ENCODE measurements at regions not wholly inside any gene's neighbourhood (a gene's known extent, or its start where the extent isn't known, plus 50 kb on each side); places are given as distances from the start of the nearest gene placed in this dataset.

GRCh38 chr1:222021129-222021528, 279.2 kb upstream of the DUSP10 start:
- no peak for DNase-seq
- peaks cover 4% of the 10 kb centered on the region for H3K9me3 Mint-ChIP-seq
- H3K4me1 Mint-ChIP-seq, result no peaks in the 10 kb centered on the region
- no peak overlapping the region for H3K4me3 Mint-ChIP-seq
- intact Hi-C loops (cut with micrococcal nuclease), result no loop called here
- no peaks in the 10 kb centered on the region for H3K36me3 Mint-ChIP-seq (ENCODE audit: low read depth)
- H3K27ac Mint-ChIP-seq, result no peak overlapping the region
- peaks cover 12% of the 10 kb centered on the region for H3K27me3 Mint-ChIP-seq

- Mint-ChIP-seq H3K4me1 (no peaks in the 10 kb centered on the region), H3K27ac (no peak overlapping the region)
Measured at GRCh38 chr1:222020553-222020952, 278.7 kb upstream of the DUSP10 start.

GRCh38 chr1:222019029-222019428, 277.1 kb upstream of the DUSP10 start:
- Mint-ChIP-seq H3K36me3 (ENCODE audit: low read depth) (no peaks in the 10 kb centered on the region), H3K4me3 (no peak overlapping the region), H3K27ac (no peak overlapping the region), H3K4me1 (no peaks in the 10 kb centered on the region), H3K27me3 (peaks cover 8% of the 10 kb centered on the region), H3K9me3 (peaks cover 4% of the 10 kb centered on the region)
- DNase-seq, result no peak
- intact Hi-C loops (cut with micrococcal nuclease), result loop anchor here (10.0 kb wide), 1 partner anchor 474 kb away; no protein-coding TSS in a partner anchor

More at GRCh38 chr1:222020553-222020952, 278.7 kb upstream of the DUSP10 start:
- Mint-ChIP-seq H3K9me3 (peaks cover 4% of the 10 kb centered on the region), H3K4me3 (no peak overlapping the region), H3K27me3 (peaks cover 11% of the 10 kb centered on the region), H3K36me3 (ENCODE audit: low read depth) (no peaks in the 10 kb centered on the region)
- DNase-seq, result no peak
- intact Hi-C loops (cut with micrococcal nuclease), result no loop called here

GRCh38 chr1:222018041-222018440, 276.2 kb upstream of the DUSP10 start:
- intact Hi-C loops (cut with micrococcal nuclease), result loop anchor here (10.0 kb wide), 1 partner anchor 473 kb away; no protein-coding TSS in a partner anchor
- no peaks in the 10 kb centered on the region for H3K4me1 Mint-ChIP-seq
- H3K27me3 Mint-ChIP-seq, result peaks cover 14% of the 10 kb centered on the region
- no peak overlapping the region for H3K27ac Mint-ChIP-seq
- no peak for DNase-seq
- H3K4me3 Mint-ChIP-seq, result no peak overlapping the region
- H3K36me3 Mint-ChIP-seq (ENCODE audit: low read depth), result no peaks in the 10 kb centered on the region
- H3K9me3 Mint-ChIP-seq, result peaks cover 4% of the 10 kb centered on the region

- no peaks in the 10 kb centered on the region for H3K4me1 Mint-ChIP-seq
- intact Hi-C loops (cut with micrococcal nuclease), result loop anchor here (10.0 kb wide), 1 partner anchor 471 kb away; no protein-coding TSS in a partner anchor
- peaks cover 12% of the 10 kb centered on the region for H3K27me3 Mint-ChIP-seq
- no peak overlapping the region for H3K4me3 Mint-ChIP-seq
- H3K9me3 Mint-ChIP-seq, result no peaks in the 10 kb centered on the region
- DNase-seq, result no peak
- no peaks in the 10 kb centered on the region for H3K36me3 Mint-ChIP-seq (ENCODE audit: low read depth)
- no peak overlapping the region for H3K27ac Mint-ChIP-seq
Measured at GRCh38 chr1:222015686-222016085, 273.8 kb upstream of the DUSP10 start.

- Mint-ChIP-seq H3K36me3 (ENCODE audit: low read depth) (no peaks in the 10 kb centered on the region), H3K27ac (no peak overlapping the region), H3K9me3 (no peaks in the 10 kb centered on the region), H3K4me1 (no peaks in the 10 kb centered on the region), H3K27me3 (peaks cover 12% of the 10 kb centered on the region), H3K4me3 (no peak overlapping the region)
- intact Hi-C loops (cut with micrococcal nuclease), result loop anchor here (10.0 kb wide), 1 partner anchor 469 kb away; no protein-coding TSS in a partner anchor
- no peak for DNase-seq
Measured at GRCh38 chr1:222014001-222014400, 272.1 kb upstream of the DUSP10 start.

- intact Hi-C loops (cut with micrococcal nuclease), result loop anchor here (10.0 kb wide), 1 partner anchor 468 kb away; no protein-coding TSS in a partner anchor
- H3K27ac Mint-ChIP-seq, result no peak overlapping the region
Measured at GRCh38 chr1:222012816-222013215, 270.9 kb upstream of the DUSP10 start.

GRCh38 chr1:222010306-222010705, 268.4 kb upstream of the DUSP10 start:
- H3K4me1 Mint-ChIP-seq, result no peaks in the 10 kb centered on the region
- H3K4me3 Mint-ChIP-seq, result no peak overlapping the region
- no peaks in the 10 kb centered on the region for H3K9me3 Mint-ChIP-seq
- no peak for DNase-seq
- intact Hi-C loops (cut with micrococcal nuclease), result loop anchor here (10.0 kb wide), 1 partner anchor 466 kb away; no protein-coding TSS in a partner anchor
- H3K27ac Mint-ChIP-seq, result no peak overlapping the region
- H3K36me3 Mint-ChIP-seq (ENCODE audit: low read depth), result no peaks in the 10 kb centered on the region
- H3K27me3 Mint-ChIP-seq, result peaks cover 9% of the 10 kb centered on the region

More at GRCh38 chr1:222012816-222013215, 270.9 kb upstream of the DUSP10 start:
- peaks cover 12% of the 10 kb centered on the region for H3K27me3 Mint-ChIP-seq
- no peak overlapping the region for H3K4me3 Mint-ChIP-seq
- no peak for DNase-seq
- H3K9me3 Mint-ChIP-seq, result no peaks in the 10 kb centered on the region
- H3K36me3 Mint-ChIP-seq (ENCODE audit: low read depth), result no peaks in the 10 kb centered on the region
- H3K4me1 Mint-ChIP-seq, result no peaks in the 10 kb centered on the region

GRCh38 chr1:222009105-222009730, 267.3 kb upstream of the DUSP10 start:
- no peaks in the 10 kb centered on the region for H3K4me1 Mint-ChIP-seq
- no peak overlapping the region for H3K4me3 Mint-ChIP-seq
- DNase-seq, result peak; percentile 79
- peaks cover 12% of the 10 kb centered on the region for H3K27me3 Mint-ChIP-seq
- no peaks in the 10 kb centered on the region for H3K36me3 Mint-ChIP-seq (ENCODE audit: low read depth)
- intact Hi-C loops (cut with micrococcal nuclease), result loop anchor here (1.0 kb wide), 2 partner anchors 266 to 531 kb away; no protein-coding TSS in a partner anchor
- H3K9me3 Mint-ChIP-seq, result no peaks in the 10 kb centered on the region
- H3K27ac Mint-ChIP-seq, result no peak overlapping the region

GRCh38 chr1:222006715-222007114, 264.8 kb upstream of the DUSP10 start:
- no peak for DNase-seq
- H3K27ac Mint-ChIP-seq, result no peak overlapping the region
- H3K27me3 Mint-ChIP-seq, result peaks cover 5% of the 10 kb centered on the region
- intact Hi-C loops (cut with micrococcal nuclease), result no loop called here
- H3K4me1 Mint-ChIP-seq, result no peaks in the 10 kb centered on the region
- no peak overlapping the region for H3K4me3 Mint-ChIP-seq
- H3K9me3 Mint-ChIP-seq, result no peaks in the 10 kb centered on the region
- H3K36me3 Mint-ChIP-seq (ENCODE audit: low read depth), result no peaks in the 10 kb centered on the region

GRCh38 chr1:222004784-222005183, 262.9 kb upstream of the DUSP10 start:
- H3K27ac Mint-ChIP-seq, result no peak overlapping the region
- peaks cover 5% of the 10 kb centered on the region for H3K27me3 Mint-ChIP-seq
- no peaks in the 10 kb centered on the region for H3K36me3 Mint-ChIP-seq (ENCODE audit: low read depth)
- no peaks in the 10 kb centered on the region for H3K4me1 Mint-ChIP-seq
- H3K9me3 Mint-ChIP-seq, result no peaks in the 10 kb centered on the region
- intact Hi-C loops (cut with micrococcal nuclease), result no loop called here
- DNase-seq, result no peak
- no peak overlapping the region for H3K4me3 Mint-ChIP-seq

GRCh38 chr1:222004034-222004433, 262.1 kb upstream of the DUSP10 start:
- no peak for DNase-seq
- H3K36me3 Mint-ChIP-seq (ENCODE audit: low read depth), result no peaks in the 10 kb centered on the region

GRCh38 chr1:222002503-222002902, 260.6 kb upstream of the DUSP10 start:
- Mint-ChIP-seq H3K36me3 (ENCODE audit: low read depth) (no peaks in the 10 kb centered on the region), H3K9me3 (no peaks in the 10 kb centered on the region), H3K4me1 (no peaks in the 10 kb centered on the region), H3K27ac (no peak overlapping the region), H3K4me3 (no peak overlapping the region), H3K27me3 (peaks cover 5% of the 10 kb centered on the region)
- intact Hi-C loops (cut with micrococcal nuclease), result no loop called here
- no peak for DNase-seq

More at GRCh38 chr1:222004034-222004433, 262.1 kb upstream of the DUSP10 start:
- Mint-ChIP-seq H3K27me3 (peaks cover 5% of the 10 kb centered on the region), H3K4me3 (no peak overlapping the region), H3K27ac (no peak overlapping the region), H3K9me3 (no peaks in the 10 kb centered on the region), H3K4me1 (no peaks in the 10 kb centered on the region)
- intact Hi-C loops (cut with micrococcal nuclease), result no loop called here

- Mint-ChIP-seq H3K4me1 (peaks cover 2% of the 10 kb centered on the region), H3K36me3 (ENCODE audit: low read depth) (no peaks in the 10 kb centered on the region), H3K27ac (no peak overlapping the region), H3K27me3 (peaks cover 5% of the 10 kb centered on the region), H3K4me3 (no peak overlapping the region), H3K9me3 (no peaks in the 10 kb centered on the region)
- intact Hi-C loops (cut with micrococcal nuclease), result no loop called here
- no peak for DNase-seq
Measured at GRCh38 chr1:222000131-222000530, 258.2 kb upstream of the DUSP10 start.

Data from activated CD4-positive, alpha-beta T cell treated with anti-CD3 and anti-CD28 coated beads, Interleukin-2, amount 10 ng/mL, durations not matched to agents 24 days and 14 days (primary cell).